ENCODE measurements at regions not wholly inside any gene's neighbourhood (a gene's known extent, or its start where the extent isn't known, plus 50 kb on each side); places are given as distances from the start of the nearest gene placed in this dataset.
"Not testable (repeated sequence)": the region's sequence is repeated elsewhere in the genome, so short reads cannot be mapped to it uniquely, and the experiment has no call there.

DNA sequence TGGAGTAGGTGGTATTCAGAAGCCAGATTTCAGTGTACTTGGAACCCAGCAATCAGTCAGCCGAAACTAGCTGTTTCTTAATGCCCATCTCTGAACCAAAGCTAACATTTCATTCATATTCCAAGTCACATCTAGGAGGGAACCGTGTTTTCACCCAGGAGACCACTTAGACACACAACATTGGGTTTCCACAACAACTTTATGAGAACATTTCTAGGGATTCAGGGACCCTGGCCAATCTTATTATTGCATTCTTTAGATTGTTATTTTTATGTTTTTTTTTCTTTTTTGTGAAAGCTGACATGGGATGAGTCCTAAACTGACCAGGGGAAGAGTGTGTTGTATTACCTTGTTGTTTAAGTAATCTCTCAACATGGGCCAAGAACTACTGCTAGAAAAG lies 72.5 kb upstream of the KIAA0040 start:
- TF ChIP-seq CTCF (IDR thresholded peaks at IDR 0.05) (no peak), POLR2A (IDR thresholded peaks at IDR 0.05) (no peak)
- Histone ChIP-seq H3K27ac (no peak overlapping the region), H3K4me3 (no peak overlapping the region), H3K9me3 (no peaks in the 10 kb centered on the region), H3K36me3 (no peaks in the 10 kb centered on the region), H3K4me1 (no peaks in the 10 kb centered on the region), H3K27me3 (no peaks in the 10 kb centered on the region)
- DNase-seq, result no peak

GRCh38 chr1:175262621-175263020 lies 70.0 kb upstream of the KIAA0040 start:
- Histone ChIP-seq H3K36me3 (no peaks in the 10 kb centered on the region), H3K4me3 (no peak overlapping the region), H3K9me3 (no peaks in the 10 kb centered on the region), H3K27ac (no peak overlapping the region), H3K4me1 (no peaks in the 10 kb centered on the region), H3K27me3 (no peaks in the 10 kb centered on the region)
- TF ChIP-seq POLR2A (IDR thresholded peaks at IDR 0.05) (no peak), CTCF (IDR thresholded peaks at IDR 0.05) (no peak)
- DNase-seq, result no peak

DNA sequence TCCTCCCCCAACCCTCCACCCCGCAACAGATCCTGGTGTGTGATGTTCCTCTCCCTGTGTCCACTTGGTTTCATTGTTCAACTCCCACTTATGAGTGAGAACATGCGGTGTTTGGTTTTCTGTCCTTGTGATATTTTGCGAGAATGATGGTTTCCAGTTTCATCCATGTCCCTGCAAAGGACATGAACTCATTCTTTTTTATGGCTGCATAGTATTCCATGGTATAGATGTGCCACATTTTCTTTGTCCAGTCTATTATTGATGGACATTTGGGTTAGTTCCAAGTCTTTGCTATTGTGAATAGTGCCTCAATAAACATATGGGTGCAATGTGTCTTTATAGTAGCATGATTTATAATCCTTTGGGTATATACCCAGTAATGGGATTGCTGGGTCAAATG lies 63.7 kb upstream of the KIAA0040 start:
- not testable (repeated sequence) for DNase-seq, H3K4me3 ChIP-seq, H3K9me3 ChIP-seq

DNA sequence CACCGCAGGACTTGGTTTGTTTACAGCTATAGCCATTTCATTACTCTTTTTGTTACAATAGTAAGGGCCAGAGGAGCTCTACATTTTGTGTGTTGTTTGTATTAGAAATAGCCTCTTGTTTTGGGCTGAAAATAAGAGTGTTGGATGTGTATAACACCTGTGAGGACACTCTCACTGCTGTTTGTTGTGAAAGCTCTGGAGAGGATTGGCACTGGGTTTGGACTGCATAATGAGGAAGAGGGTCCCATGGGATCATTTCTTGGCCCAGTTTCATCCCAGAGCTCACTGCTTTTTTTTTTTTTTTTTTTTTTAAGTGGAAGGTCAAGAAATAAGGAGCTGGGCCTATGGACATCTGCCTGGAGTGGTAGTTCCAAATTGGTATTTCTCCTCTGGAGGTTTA lies 61.6 kb upstream of the KIAA0040 start:
- Histone ChIP-seq H3K27ac (no peak overlapping the region), H3K9me3 (no peaks in the 10 kb centered on the region), H3K4me1 (no peaks in the 10 kb centered on the region), H3K4me3 (no peak overlapping the region), H3K36me3 (no peaks in the 10 kb centered on the region), H3K27me3 (no peaks in the 10 kb centered on the region)
- TF ChIP-seq CTCF (IDR thresholded peaks at IDR 0.05) (no peak), POLR2A (IDR thresholded peaks at IDR 0.05) (no peak)
- DNase-seq, result no peak

More for the DNA sequence above, 63.7 kb upstream of the KIAA0040 start:
- H3K27me3 ChIP-seq, H3K4me1 ChIP-seq, H3K36me3 ChIP-seq, H3K27ac ChIP-seq: not testable (repeated sequence)

GRCh38 chr1:175252561-175252960 lies 60.0 kb upstream of the KIAA0040 start:
- Histone ChIP-seq H3K4me1 (no peaks in the 10 kb centered on the region), H3K4me3 (no peak overlapping the region), H3K27ac (no peak overlapping the region), H3K9me3 (no peaks in the 10 kb centered on the region), H3K36me3 (no peaks in the 10 kb centered on the region), H3K27me3 (no peaks in the 10 kb centered on the region)
- TF ChIP-seq POLR2A (IDR thresholded peaks at IDR 0.05), result no peak
- no peak for TF ChIP-seq CTCF (IDR thresholded peaks at IDR 0.05)
- no peak for DNase-seq

- H3K4me1 ChIP-seq, result no peaks in the 10 kb centered on the region
- H3K9me3 ChIP-seq, result no peaks in the 10 kb centered on the region
- no peaks in the 10 kb centered on the region for H3K36me3 ChIP-seq
- no peaks in the 10 kb centered on the region for H3K27me3 ChIP-seq
- DNase-seq, result no peak
- H3K27ac ChIP-seq, result peak overlapping the region in 2 of 4 donors; percentile 34 to 52
- no peak overlapping the region for H3K4me3 ChIP-seq
- no peak for TF ChIP-seq POLR2A (IDR thresholded peaks at IDR 0.05)
- TF ChIP-seq CTCF (IDR thresholded peaks at IDR 0.05), result no peak
Measured at GRCh38 chr1:175250027-175250426, 57.5 kb upstream of the KIAA0040 start.

DNA sequence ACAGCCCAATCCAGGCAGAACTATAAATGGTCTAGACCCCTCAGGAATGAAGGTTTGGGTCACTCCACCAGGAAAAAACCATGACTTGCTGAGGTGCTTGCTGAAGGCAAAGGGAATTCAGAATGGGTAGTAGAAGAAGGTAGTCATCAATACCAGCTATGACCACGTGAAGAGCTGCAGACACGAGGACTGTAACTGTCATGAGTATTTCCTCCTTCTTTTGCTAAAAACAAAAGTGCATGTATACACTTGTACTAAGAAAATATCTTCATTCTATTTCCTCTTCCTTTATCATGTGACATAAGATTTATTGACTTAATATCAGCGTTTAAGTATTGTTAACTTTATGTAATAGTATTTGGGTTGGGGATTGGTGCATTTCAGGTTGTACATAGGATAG lies 55.5 kb upstream of the KIAA0040 start:
- not testable (repeated sequence) for DNase-seq, H3K9me3 ChIP-seq

GRCh38 chr1:175247056-175247455 lies 54.5 kb upstream of the KIAA0040 start:
- H3K36me3 ChIP-seq, DNase-seq, H3K27me3 ChIP-seq, H3K9me3 ChIP-seq, H3K4me1 ChIP-seq, H3K27ac ChIP-seq, H3K4me3 ChIP-seq: not testable (repeated sequence)

More for the DNA sequence above, 55.5 kb upstream of the KIAA0040 start:
- H3K27ac ChIP-seq, H3K36me3 ChIP-seq, H3K27me3 ChIP-seq, H3K4me3 ChIP-seq, H3K4me1 ChIP-seq: not testable (repeated sequence)
